NCI-H2107 (cell line): ENCODE measurements at regions not wholly inside any gene's neighbourhood (a gene's known extent, or its start where the extent isn't known, plus 50 kb on each side); places are given as distances from the start of the nearest gene placed in this dataset.

Experiments used
- DNase-seq: peaks from one replicate; lab custom pipeline; 2025; lab: John Stamatoyannopoulos, UW

DNA sequence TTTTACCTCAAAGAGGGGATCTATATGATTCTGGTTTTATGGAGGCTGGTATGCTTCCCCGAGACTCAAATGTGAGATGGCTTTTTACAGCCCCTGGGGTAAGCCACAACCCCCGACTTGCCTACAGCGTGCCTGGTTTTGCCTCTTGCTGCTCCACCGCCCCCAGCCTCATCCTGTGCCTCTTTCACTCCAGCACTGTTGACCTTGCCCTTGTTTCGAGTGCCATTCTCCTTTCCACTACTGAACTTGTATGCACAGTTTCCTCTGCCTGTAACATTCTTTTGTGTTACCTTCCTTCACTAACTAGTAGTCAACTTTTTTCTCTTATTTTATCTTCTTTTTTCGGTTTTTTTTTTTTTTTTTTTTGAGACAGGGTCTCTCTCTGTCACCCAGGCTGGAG is 219.0 kb upstream of the ZBED5 start:
- DNase-seq, result no peak

DNA sequence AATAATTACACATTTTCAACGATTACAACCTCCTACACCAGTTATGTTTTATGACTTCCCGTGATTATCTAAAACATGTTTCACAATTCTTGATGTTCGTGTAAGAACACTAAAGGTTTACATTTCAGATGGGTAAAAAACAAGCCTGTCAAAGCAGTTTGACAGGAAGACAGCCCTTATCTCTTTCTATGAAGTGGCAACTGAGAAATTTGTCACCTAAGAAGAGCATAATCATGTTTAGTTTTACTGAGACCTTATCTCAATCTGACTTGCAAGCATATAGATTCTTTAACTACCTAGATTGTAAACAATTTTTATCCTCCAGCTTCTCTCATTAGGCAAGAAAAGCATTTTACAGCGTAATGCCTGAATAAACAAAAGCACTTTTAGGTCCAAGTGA is 218.4 kb upstream of the ZBED5 start:
- DNase-seq, result no peak

DNA sequence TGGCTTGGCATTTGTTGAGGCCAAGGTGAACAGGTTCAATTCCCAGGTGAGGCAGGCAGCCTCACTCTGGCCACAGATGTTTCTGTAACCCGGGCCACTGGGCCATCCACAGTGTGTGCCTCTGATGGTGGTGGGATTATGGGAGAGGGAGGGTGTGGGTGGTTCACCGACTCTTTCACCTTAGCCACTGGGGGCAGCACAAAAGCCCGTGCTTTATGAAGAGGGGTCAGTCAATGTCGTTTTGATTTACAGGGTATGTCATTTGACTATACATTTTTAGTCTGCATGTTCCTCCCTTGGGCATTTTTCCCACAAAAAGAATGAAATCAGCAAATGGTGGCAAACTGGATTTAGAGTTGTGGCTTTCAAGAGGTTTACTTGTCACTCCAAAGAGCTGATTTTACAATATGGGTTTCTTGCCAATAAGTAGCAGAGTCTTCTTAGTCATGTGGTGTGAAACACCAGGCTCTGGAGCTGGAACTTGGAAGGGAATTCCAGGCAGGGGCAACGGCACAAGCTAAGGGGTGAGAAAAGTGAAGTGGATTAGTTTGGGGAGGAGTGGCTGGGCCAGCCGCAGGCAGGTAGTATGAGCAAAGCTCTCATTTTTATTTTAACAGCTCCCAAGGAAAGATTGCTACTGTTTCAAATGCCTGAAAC is 217.8 kb upstream of the ZBED5 start:
- DNase-seq, result no peak

DNA sequence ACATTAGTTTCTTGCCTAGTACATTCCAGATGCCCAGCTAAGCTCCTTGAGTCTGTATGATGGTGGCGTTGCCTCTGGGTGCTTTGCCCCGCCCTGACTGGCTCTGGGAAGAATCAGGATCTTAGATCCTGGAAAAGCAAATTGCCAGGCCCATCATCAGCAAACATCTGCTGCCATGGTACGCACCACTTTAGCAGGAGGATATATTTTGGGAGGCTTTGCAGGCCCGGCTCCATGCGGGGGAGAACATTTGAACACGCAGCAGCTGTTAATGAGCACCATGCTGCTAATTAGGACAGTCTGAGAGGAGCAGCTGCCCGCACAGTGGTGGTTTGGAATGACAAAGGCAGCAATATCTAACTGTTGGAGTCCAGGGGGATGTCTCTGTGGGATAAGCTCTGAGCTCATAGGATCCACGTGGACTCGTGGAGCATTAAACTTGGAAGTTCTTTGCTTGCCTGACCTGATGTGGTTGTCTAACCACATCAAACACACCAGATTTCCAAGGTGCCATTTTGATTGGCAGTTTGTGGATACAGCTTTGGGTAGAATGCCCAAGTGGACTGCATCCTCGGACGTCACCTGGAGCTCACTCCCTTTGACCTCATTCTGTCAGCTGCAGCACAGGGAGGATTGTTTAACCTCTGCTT is 217.0 kb upstream of the ZBED5 start:
- no peak for DNase-seq

DNA sequence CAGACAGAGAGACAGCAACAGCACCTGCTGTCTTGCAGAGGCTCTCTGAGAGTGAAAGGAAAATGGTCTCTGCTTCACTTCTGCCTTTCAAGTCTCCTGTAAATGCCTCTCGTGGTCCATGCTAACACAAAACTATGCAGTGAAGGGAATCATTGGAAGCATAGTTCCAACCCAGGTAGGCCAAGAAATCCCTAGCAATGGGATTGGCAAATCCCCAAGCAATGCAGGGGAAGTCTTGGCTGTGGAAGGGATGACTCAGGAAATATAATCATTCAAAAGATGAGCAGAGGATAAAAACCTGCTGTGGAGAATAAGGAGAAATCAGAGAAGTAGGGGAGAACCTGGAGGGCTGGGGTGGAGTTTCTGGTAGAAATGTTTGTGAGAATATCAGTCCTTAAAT is 216.1 kb upstream of the ZBED5 start:
- DNase-seq, result no peak

DNA sequence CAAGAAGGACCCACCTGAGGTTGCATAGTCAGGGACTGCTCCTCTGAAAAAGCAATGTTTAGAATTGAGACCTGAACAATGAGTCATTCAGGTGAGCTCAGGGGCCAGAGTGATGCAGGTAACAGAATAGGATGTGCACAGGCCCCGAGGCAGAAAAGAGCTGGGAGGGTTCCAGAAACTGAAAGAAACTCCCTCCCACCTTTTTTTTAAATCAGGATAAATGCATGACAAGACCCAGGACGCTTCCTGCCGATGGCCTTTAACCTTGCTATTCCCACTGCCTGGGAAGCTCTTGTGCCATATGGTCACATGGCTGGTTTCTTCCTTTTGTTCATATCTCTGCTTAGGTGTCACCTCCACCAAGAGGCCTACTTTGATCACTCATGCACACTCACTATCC is 214.2 kb upstream of the ZBED5 start:
- DNase-seq, result no peak

DNA sequence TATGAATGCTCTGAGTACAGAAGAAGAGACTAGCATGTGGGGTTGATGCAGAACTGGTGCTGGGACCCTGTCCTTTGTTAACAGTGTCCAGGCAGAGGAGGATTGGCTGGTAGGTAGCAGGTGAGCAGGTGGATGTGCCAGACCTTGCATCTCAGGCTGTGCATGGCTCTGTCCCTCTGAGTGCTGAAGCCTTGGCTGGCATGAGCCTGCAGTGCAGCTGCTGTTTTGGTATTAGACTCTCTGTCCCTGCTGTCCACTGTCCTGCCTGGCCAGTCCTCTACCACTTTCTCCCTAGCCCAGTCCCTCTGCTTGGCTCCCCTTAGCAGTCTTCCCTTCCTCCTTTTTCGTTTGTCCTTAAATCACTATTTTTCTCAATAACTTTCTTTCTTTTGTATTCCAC is 213.6 kb upstream of the ZBED5 start:
- no peak for DNase-seq

DNA sequence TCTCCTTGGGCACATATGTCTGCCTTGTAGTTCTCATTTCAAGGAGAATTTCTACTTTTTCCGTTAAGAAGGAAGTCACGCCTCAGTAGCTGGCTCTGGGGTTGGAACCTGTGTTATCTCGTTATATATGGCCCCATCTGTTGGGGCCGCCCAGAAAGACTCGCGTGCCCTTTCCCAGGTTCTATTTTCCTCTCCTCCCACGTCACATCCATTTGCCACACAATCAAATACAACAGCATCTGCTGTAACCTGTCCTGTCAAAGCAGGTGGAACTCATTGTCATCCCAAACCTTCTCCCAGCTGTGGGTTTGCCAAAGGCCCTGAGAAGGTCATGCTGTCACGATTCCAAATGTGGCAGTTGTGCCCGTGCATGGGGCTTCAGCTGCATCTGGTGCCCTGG is 213.1 kb upstream of the ZBED5 start:
- DNase-seq, result no peak

DNA sequence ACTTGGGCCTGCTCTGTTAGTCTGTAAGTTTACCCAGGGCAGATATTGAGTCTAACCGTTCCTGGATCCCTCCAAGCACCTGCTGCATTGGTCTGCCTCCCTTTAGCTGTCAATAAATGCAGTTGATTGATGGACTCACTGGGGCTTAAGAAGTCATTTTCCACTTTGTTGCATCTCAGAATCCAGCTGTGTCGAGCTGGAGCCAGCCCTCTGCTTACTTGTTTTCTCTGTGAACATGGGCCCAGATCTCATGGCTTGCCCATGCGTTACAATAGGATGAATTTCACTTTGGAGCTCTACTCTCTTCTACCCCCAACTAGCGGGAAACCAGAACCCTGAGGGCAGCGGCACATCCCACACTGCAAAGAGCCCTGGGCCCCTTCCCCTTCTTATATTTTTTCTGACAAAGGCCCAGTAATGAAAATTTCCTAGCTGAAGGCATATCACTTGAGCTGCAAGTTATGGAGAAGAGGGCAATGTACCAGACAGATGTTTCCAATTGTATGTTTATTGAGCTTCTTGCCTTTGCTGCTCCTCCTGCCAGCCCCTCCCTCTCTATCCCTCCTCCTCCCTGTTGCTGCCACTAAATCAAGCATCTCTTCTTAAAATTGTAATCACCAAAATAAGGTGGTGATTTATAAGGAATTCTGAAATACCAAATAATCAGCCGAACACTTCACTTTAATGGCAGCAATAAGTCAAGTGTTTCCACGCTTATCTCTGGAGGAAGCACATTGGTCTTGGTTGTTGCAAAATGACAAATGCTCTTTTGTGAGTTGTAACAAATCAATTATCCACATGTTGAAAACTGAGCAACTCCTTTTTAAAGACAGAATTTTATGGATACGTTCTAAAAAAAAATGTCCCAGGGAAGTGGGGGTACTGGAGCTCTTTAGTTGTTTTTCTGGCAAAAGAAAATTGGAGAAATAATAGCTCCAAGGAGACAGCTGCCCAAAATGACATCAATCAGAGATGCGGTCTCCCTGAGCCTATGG is 212.3 kb upstream of the ZBED5 start:
- DNase-seq, result no peak

DNA sequence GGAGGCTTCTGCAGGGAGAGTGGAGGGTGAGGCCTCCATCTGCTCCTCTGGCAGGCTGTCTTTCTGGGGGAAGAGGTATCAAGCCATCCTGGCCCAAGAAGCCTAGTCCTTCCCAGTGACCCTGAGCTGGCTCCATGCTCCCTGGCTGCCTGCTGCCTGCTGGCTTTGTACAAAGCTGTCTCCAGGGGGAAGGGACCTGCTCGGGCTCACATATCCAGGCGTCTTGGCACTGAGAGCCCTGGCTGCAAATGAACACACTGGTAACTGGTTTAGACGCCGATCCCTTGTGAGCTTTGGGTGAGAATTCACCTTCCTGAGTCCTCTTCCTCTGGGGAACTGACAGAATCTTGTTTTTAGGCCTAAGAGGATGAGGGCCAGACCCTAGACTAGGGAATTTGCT is 210.3 kb upstream of the ZBED5 start:
- no peak for DNase-seq

DNA sequence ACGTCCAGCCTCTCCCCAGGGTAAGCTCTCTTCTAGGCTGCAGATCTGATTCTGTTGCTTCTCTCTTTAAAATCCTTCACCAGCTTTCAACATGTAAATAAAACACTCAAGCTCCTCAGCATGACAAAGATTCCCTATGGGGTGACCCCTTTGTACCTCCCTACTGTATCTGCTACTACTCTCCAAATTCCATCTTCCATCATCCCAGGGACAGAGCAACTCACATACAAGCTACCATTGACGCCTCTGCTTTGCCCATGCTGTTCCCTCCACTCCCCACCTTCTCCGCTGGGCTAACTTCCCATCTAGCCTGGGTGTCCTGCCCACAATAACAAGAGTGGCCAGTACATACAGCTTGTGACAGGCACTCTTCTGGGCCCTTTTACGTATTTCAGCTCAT is 207.5 kb upstream of the ZBED5 start:
- no peak for DNase-seq

DNA sequence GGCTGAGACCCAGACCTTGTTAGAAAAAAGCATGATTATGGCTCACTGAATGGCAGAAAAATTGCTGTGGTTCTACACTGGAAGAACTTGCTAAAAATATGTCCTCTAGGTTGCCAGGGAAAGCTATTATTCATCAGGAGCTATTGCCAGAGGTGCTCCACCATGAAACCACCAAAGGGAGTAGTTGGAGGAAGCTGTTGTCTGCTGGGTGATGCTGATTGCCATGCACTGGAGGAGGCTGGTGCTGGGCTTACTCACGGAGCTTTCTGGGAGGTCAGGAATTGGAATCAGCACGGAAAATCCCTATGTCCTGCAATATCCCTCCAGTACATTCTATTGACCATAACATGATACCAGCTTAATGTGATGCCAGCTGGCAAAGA is 199.6 kb upstream of the ZBED5 start:
- no peak for DNase-seq

DNA sequence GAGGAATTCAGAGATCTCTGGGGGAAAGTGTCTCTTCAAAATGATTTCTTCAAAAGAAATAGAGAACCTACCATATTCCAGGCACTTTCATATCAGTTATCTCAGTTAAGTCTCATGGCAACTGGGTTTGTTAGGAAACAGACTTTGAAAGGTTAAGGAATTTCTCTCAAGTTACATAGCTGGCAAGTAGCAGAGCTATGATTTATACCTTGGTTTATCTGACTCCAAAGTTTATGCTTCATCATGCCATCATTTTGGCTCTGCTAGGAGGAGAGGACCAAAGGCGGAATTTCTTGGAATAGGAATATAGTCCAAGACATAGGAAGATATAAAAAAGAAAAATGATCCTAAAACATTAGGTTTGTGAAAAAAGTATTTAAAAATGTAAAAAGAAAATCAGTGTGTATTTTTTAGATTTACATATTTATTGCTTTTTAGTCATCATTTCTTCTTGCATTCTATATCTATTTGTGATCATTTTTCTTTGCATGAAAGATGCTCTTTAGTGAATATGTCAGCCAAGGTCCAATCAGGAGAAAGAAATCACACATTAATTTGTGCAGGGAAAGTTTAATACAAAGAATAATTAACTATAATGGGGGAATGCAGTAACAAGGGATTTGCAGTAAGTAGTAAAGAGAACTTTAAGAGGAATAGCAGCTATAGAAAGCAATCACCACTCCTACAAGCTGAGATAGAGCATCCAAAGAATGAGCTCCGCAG is 199.1 kb upstream of the ZBED5 start:
- no peak for DNase-seq

DNA sequence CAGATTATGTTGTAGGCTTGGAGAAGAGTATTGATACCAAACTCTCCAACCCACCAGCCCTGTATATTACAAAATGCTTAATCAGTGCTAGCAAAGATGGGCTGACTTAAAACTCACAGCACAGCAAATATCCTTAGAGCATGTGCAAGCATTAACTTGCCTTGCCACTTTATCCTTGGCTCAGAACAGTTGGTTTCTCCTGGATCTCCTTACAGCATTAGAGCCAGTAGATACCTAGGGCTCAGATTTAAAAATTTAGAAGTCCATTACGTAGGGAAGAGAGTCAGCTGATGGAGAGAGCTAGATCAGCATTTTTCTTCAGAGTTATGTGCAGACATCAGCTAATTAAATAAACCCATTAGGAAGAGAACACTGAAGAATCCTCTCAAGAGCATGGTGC is 198.5 kb upstream of the ZBED5 start:
- no peak for DNase-seq

DNA sequence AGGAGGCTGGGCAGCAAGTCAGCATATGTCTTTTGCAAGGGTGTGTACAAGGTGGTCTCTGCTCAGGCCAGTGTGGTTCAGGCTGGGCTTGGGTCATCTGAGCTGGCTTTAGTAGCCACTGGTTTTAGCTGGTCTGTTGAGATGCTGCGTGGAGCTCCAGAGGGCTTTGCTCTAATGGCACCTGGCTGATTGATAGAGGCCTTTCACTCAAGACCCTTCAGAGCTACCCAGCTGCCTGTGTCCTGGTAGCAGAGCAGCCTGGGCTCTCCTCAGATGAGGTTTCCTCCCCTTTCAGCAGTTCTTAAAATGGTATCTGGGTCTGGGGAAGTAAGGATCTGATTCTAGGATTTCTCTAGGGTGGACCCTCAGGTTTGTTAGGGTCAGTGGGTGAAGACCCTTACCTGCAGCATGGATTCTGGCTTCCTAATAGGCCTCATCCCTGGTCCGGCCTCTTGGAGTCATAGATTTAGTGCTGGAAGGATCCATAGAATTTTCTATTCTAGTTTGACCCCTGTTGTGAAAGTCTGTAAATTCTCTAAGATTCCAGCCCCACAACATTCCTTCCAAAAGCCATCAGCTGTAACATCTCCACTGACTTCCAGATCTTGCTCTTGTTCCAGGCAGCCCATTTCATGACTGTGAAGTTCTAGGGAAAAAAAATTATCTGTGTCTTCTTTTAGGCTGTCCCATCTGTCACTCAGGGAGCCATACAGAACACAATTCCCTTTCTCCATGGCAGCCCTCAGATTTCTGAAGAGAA is 190.2 kb upstream of the ZBED5 start:
- no peak for DNase-seq

DNA sequence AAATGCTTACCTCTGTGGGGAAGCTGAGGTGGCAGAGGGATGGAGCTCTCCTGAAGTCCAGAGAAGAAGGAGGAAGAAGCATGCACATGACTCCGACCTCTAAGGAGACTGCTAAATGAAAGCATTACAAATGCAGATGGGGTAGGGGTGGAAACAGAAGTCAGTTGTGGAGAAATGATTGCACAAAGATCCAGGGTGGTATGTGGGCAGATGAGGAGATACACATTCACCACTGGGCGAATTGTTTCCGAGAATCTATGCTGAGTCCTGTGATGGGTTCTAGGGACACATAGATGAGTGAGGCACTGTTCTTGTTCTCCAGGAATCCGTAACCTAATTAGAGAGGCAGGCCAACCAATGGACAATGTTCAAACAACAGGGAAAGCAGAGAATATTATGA is 188.9 kb upstream of the ZBED5 start:
- DNase-seq, result no peak

DNA sequence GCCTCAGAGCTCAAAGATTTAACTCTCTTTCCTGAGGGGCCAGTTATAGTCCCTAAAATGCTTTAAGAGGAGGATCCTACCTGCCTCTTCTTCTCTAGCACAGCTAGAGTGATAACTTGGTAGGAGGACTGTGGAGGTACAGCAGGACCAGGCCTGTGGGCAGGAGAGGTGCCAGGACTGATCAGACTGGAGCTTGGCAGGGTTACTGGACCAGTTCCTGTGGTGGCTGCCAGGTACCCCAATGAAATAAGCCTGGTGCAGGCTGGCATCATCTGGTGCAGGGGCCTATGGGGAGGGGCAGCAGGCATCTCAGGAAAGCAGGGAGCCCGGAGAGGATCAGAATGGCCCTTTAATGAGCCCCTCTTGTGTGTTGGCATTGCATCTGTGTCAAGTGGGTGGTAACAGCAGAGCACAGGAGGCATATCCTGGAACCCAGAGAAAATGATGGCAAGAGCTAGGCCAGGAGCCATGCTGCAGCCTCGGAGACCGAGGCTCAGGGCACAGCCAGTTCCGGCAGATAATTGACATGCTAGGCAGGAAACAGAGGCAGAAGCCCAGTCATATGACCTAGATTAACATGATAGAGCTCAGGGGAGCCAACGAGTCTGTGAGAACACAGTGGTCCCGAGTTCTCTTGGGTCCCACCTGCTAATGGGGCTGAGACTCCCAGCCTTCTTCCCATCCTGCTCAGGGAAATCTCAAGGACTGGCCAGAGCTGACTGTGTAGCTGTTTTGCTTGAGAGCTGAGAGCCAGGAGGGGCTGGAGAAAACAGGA is 187.5 kb upstream of the ZBED5 start:
- DNase-seq, result no peak

DNA sequence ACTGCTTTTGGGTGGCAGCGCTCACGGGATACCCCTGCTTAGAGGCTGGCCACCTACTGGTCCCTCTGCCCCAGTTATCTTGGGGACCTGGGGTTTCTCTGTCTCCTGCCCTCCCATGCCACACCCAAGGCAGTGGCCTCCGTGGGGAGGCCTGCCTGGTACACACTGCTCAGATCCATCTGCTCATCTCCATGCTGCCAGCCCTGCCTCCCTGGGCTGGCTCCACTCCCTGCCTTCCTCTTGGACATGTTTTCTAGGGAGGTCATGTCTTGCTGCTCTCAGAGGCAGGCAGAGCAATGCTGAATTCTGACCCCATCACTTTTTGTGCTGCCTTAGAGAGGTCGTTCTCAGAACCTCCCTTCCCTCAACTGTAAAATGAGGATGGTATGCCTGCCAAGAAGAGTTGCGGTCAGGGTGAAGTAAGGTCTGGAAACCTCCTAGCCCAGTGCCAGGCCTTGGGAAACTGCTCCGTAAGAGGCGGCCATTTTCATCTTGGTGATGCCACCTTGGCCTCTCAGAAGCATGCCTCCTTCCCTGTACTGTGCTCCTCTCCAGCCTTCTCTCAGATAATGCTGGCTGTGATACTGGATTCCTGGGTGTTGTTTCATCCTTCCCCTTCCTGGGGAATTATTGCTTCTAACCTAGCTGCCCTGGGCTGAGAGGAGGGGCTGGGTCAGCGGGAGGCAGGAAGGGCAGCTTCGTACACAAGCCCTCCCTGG is 186.4 kb upstream of the ZBED5 start:
- no peak for DNase-seq

DNA sequence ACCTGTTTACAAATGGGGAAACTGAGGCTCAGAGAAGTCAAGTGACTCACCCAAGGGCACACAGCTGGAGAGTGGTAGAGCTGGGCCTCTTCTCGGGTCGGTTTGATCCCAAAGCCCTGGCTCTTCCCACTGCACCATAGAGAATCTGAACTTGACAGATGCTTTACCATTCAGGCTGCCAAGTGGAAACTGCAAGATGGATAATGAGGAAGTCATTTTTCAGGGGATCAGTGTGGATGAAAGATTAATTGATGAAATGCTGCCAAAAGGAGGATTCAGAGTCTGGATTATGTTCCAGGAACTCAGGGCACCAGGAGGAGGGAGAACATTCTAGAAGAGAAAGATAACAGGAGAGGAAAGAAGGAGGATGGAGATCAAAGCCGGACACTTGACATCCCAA is 185.9 kb upstream of the ZBED5 start:
- no peak for DNase-seq
